ENCODE measurements at regions not wholly inside any gene's neighbourhood (a gene's known extent, or its start where the extent isn't known, plus 50 kb on each side); places are given as distances from the start of the nearest gene placed in this dataset.

GRCh38 chr11:23201936-23202522, 341.8 kb upstream of the CCDC179 start:
- no peak overlapping the region for H3K9ac ChIP-seq (ENCODE audit: low read length)
- H3K36me3 ChIP-seq (replicated peaks; ENCODE audit: low read depth, low read length): no peaks in the 10 kb centered on the region
- no peaks in the 10 kb centered on the region for H3K4me1 ChIP-seq (ENCODE audit: low read length)
- H4K20me1 ChIP-seq (ENCODE audit: insufficient read depth, low read length): no peaks in the 10 kb centered on the region
- TF ChIP-seq EZH2phosphoT487 (IDR thresholded peaks at IDR 0.05; ENCODE audit: low read depth) (no peak), CTCF (IDR thresholded peaks at IDR 0.05; ENCODE audit: low read depth, low read length) (no peak)
- H3K27ac ChIP-seq (ENCODE audit: low read length): no peak overlapping the region
- H3K27me3 ChIP-seq (ENCODE audit: low read depth, low read length): no peaks in the 10 kb centered on the region
- H3K4me3 ChIP-seq (ENCODE audit: low read length): no peak overlapping the region
- H3K9me3 ChIP-seq (ENCODE audit: insufficient read depth, low read length): no peaks in the 10 kb centered on the region
- no peak overlapping the region for H2AFZ ChIP-seq (ENCODE audit: low read depth, low read length)
- H3K4me2 ChIP-seq (ENCODE audit: low read length): no peak overlapping the region
- no peaks in the 10 kb centered on the region for H3K79me2 ChIP-seq (ENCODE audit: low read length)

DNA sequence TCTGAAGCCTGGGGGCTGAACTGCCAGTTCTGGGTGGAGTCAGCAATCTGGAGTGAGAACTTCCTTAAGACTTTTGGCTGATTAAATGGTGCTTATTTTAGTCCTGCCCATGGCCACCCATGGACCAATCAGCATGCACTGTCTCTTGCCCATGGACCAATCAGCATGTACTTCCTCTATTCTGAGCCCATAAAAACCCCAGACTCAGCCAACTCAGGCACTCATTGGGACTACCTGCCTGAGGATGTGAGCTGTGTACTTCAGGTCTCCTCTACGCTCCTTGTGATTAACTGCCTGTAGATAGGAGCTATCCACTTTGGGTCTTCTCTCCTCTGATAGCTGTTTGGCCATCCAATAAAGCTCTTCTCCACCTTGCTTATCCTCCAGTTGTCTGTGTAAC, 342.3 kb upstream of the CCDC179 start:
- H3K27me3 ChIP-seq (ENCODE audit: low read depth, low read length): no peaks in the 10 kb centered on the region
- no peak overlapping the region for H3K27ac ChIP-seq (ENCODE audit: low read length)
- H2AFZ ChIP-seq (ENCODE audit: low read depth, low read length): no peak overlapping the region
- H3K36me3 ChIP-seq (replicated peaks; ENCODE audit: low read depth, low read length): no peaks in the 10 kb centered on the region
- no peaks in the 10 kb centered on the region for H3K4me1 ChIP-seq (ENCODE audit: low read length)
- H3K9me3 ChIP-seq (ENCODE audit: insufficient read depth, low read length): no peaks in the 10 kb centered on the region
- H4K20me1 ChIP-seq (ENCODE audit: insufficient read depth, low read length): no peaks in the 10 kb centered on the region
- no peak overlapping the region for H3K4me3 ChIP-seq (ENCODE audit: low read length)
- no peak overlapping the region for H3K4me2 ChIP-seq (ENCODE audit: low read length)
- H3K79me2 ChIP-seq (ENCODE audit: low read length): no peaks in the 10 kb centered on the region
- TF ChIP-seq CTCF (IDR thresholded peaks at IDR 0.05; ENCODE audit: low read depth, low read length) (no peak), EZH2phosphoT487 (IDR thresholded peaks at IDR 0.05; ENCODE audit: low read depth) (no peak)
- H3K9ac ChIP-seq (ENCODE audit: low read length): no peak overlapping the region

DNA sequence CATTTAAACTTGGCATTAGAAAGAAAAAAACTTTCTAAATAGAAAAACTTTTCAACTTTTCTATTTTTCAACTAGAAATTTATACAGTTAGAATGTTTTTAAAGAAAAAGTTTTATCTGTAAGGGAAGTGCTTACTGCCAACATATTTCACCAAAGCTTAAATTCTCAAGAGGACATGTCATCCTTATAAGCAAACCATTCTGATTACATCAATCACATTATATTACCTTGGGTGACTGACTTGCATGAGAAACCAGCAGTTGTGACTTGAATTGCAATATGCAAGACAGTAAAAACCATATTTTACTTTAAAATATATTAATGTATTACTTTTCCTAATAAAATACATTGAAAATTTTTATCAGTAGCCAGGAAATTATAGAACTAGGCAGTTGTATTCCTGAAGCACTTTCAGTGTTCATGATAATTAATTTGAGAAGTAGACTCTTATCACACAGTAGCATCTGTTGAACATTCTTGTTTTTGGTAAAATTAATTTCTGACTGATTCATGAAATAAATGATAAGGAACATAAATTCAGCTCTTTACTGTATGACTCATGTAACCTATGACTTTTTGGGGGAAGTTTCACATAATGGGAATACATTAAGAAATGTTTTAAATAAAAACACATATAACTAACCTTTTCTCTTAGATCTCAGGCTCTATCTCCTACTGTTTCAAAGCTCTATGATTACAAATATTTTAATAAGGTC, 345.0 kb upstream of the CCDC179 start:
- no peak overlapping the region for H3K4me2 ChIP-seq (ENCODE audit: low read length)
- no peak overlapping the region for H2AFZ ChIP-seq (ENCODE audit: low read depth, low read length)
- no peaks in the 10 kb centered on the region for H3K9me3 ChIP-seq (ENCODE audit: insufficient read depth, low read length)
- no peaks in the 10 kb centered on the region for H4K20me1 ChIP-seq (ENCODE audit: insufficient read depth, low read length)
- H3K27me3 ChIP-seq (ENCODE audit: low read depth, low read length): no peaks in the 10 kb centered on the region
- no peaks in the 10 kb centered on the region for H3K79me2 ChIP-seq (ENCODE audit: low read length)
- no peak overlapping the region for H3K4me3 ChIP-seq (ENCODE audit: low read length)
- no peak overlapping the region for H3K27ac ChIP-seq (ENCODE audit: low read length)
- no peaks in the 10 kb centered on the region for H3K4me1 ChIP-seq (ENCODE audit: low read length)
- TF ChIP-seq CTCF (IDR thresholded peaks at IDR 0.05; ENCODE audit: low read depth, low read length) (no peak), EZH2phosphoT487 (IDR thresholded peaks at IDR 0.05; ENCODE audit: low read depth) (no peak)
- H3K9ac ChIP-seq (ENCODE audit: low read length): no peak overlapping the region
- H3K36me3 ChIP-seq (replicated peaks; ENCODE audit: low read depth, low read length): no peaks in the 10 kb centered on the region

DNA sequence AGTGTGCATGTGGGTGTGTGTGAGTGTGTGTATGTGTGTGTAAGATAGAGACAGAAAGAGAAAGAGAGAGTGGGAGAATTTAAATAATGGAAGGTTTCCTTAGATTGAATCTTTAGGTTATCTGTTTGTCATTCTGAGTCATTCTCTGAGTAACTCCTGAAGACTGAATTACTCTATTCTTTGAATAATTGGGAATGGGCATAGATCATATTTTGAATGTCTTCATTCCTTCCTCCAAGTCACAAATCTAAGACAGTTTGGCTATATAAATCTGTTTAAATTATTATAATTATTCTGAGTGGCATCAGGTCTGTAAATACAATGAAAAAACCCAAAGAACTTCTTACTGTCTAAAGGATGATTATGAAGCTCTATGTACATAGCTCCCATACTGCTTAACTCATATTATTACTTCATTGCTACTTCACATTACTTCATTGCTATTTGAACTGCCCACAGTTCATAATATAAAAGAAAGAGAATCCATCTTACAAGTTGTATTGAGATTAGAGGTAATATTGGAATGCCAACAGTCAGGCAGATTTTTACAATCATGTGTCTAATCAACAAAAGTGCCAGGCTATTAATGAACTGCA, 346.6 kb upstream of the CCDC179 start:
- Histone ChIP-seq H3K9me3 (ENCODE audit: insufficient read depth, low read length) (no peaks in the 10 kb centered on the region), H3K4me2 (ENCODE audit: low read length) (no peak overlapping the region), H3K36me3 (replicated peaks; ENCODE audit: low read depth, low read length) (no peaks in the 10 kb centered on the region), H3K27me3 (ENCODE audit: low read depth, low read length) (no peaks in the 10 kb centered on the region), H3K4me1 (ENCODE audit: low read length) (no peaks in the 10 kb centered on the region), H3K9ac (ENCODE audit: low read length) (no peak overlapping the region), H3K27ac (ENCODE audit: low read length) (no peak overlapping the region), H3K79me2 (ENCODE audit: low read length) (no peaks in the 10 kb centered on the region), H2AFZ (ENCODE audit: low read depth, low read length) (no peak overlapping the region), H4K20me1 (ENCODE audit: insufficient read depth, low read length) (no peaks in the 10 kb centered on the region), H3K4me3 (ENCODE audit: low read length) (no peak overlapping the region)
- TF ChIP-seq EZH2phosphoT487 (IDR thresholded peaks at IDR 0.05; ENCODE audit: low read depth): no peak
- no peak for TF ChIP-seq CTCF (IDR thresholded peaks at IDR 0.05; ENCODE audit: low read depth, low read length)
